ENCODE measurements at regions not wholly inside any gene's neighbourhood (a gene's known extent, or its start where the extent isn't known, plus 50 kb on each side); places are given as distances from the start of the nearest gene placed in this dataset.

- no peaks in the 10 kb centered on the region for H3K79me1 ChIP-seq (ENCODE audit: low read depth, low read length)
- H4K91ac ChIP-seq (replicated peaks; ENCODE audit: insufficient read length, low read length) = no peak overlapping the region
- ChIA-PET POLR2A (ENCODE audit: partially characterized antibody) (no interaction called here), CTCF (ENCODE audit: partially characterized antibody) (interaction anchor here (2.6 kb wide), 1 partner anchor 170 kb away, joined by 11 read pairs; no protein-coding TSS in a partner anchor)
- no peak overlapping the region for H3K4me2 ChIP-seq (ENCODE audit: insufficient read depth in 1 of 2, low read depth in 2 of 2, low read length in 2 of 2)
- H3K27ac ChIP-seq (ENCODE audit: low read depth, low read length) = no peak overlapping the region
- H3K4ac ChIP-seq (replicated peaks; ENCODE audit: insufficient read length, low read depth, low read length) = no peak overlapping the region
- no peak overlapping the region for H3K56ac ChIP-seq (replicated peaks; ENCODE audit: insufficient read length, low read depth, low read length)
- H3K23me2 ChIP-seq (ENCODE audit: low read depth, low read length) = no peaks in the 10 kb centered on the region
- no peaks in the 10 kb centered on the region for H4K20me1 ChIP-seq (replicated peaks in 1 of 2; ENCODE audit: control insufficient read depth in 1 of 2, insufficient read depth in 2 of 2, low read length in 2 of 2)
- no peak overlapping the region for H2BK120ac ChIP-seq (replicated peaks; ENCODE audit: low read depth, low read length)
- no peak overlapping the region for H2AK5ac ChIP-seq (ENCODE audit: low read depth, low read length)
- H3K27me3 ChIP-seq (replicated peaks in 1 of 4; ENCODE audit: control insufficient read depth in 3 of 4, extremely low read depth in 1 of 4, insufficient read depth in 3 of 4, low read length in 3 of 4) = no peaks in the 10 kb centered on the region
- no peak overlapping the region for H4K5ac ChIP-seq (ENCODE audit: insufficient read length, low read depth, low read length)
- DNase-seq (ENCODE audit: low read depth in 1 of 2, low spot score in 2 of 2) = no peak
- no peak for FAIRE-seq
- no peak overlapping the region for H2BK20ac ChIP-seq (ENCODE audit: low read length)
- 84% methylated on average over 7 of the region's 7 CpGs; no CpG with 5 or more reads in 1 of the 2 experiments for WGBS, 2 experiments (ENCODE audit: extremely low coverage in 1 of 2, insufficient coverage in 1 of 2, insufficient read length in 1 of 2, insufficient replicate concordance in 2 of 2, low coverage in 1 of 2, low lambda C conversion rate in 2 of 2, missing lambda C conversion rate in 1 of 2)
- H2BK12ac ChIP-seq (ENCODE audit: low read depth, low read length) = no peak overlapping the region
- H3K36me3 ChIP-seq (ENCODE audit: control insufficient read depth in 2 of 4, insufficient read depth in 4 of 4, low read length in 3 of 4) = no peaks in the 10 kb centered on the region
- H3K23ac ChIP-seq (ENCODE audit: insufficient read length) = no peak overlapping the region
- H3K9me3 ChIP-seq (ENCODE audit: insufficient read depth in 2 of 2, low read depth in 1 of 2, low read length in 1 of 2) = no peaks in the 10 kb centered on the region
- H2AFZ ChIP-seq (ENCODE audit: low read length) = no peak overlapping the region
- H3K79me2 ChIP-seq (ENCODE audit: control insufficient read depth in 1 of 2, insufficient read depth in 2 of 2, low read length in 2 of 2) = no peaks in the 10 kb centered on the region
- H3K14ac ChIP-seq (ENCODE audit: insufficient read length) = no peak overlapping the region
- H2BK15ac ChIP-seq (ENCODE audit: low read length) = no peak overlapping the region
- no peak overlapping the region for H3K4me3 ChIP-seq (ENCODE audit: extremely low read depth in 1 of 4, insufficient read depth in 2 of 4, low read depth in 3 of 4, low read length in 4 of 4)
- no peak overlapping the region for H3K18ac ChIP-seq (ENCODE audit: extremely low read depth, low read length)
- H3K9ac ChIP-seq (replicated peaks in 1 of 4; ENCODE audit: extremely low read depth in 1 of 4, low read depth in 3 of 4, low read length in 3 of 4) = no peak overlapping the region
- no peak overlapping the region for H2BK5ac ChIP-seq (ENCODE audit: low read depth, low read length)
- peaks cover 0 to 3% (median 0%) of the 10 kb centered on the region in 4 experiments; a peak in 2 of 7 replicates for H3K4me1 ChIP-seq (replicated peaks in 1 of 4; ENCODE audit: control insufficient read depth in 3 of 4, insufficient read depth in 4 of 4, low read length in 3 of 4)
- H4K8ac ChIP-seq (ENCODE audit: extremely low read depth, insufficient read depth, low read length) = no peak overlapping the region
- TF ChIP-seq RNF2 (IDR thresholded peaks at IDR 0.05; ENCODE audit: borderline replicate concordance, low read depth, low read length, missing control alignments, poor library complexity, severe bottlenecking) = no peak
- TF ChIP-seq BACH1 (IDR thresholded peaks at IDR 0.05; ENCODE audit: low read length) = no peak
- no peak for TF ChIP-seq TCF12 (IDR thresholded peaks at IDR 0.05; ENCODE audit: low read depth, low read length)
- TF ChIP-seq BCL11A (IDR thresholded peaks at IDR 0.05; ENCODE audit: low read depth in 2 of 2, low read length in 2 of 2) = no peak
- TF ChIP-seq E2F6 (IDR thresholded peaks at IDR 0.05) = no peak
- TF ChIP-seq USF2 (IDR thresholded peaks at IDR 0.05; ENCODE audit: low read length) = no peak
- TF ChIP-seq ATF2 (IDR thresholded peaks at IDR 0.05; ENCODE audit: low read length) = no peak
- no peak for TF ChIP-seq GTF2F1 (IDR thresholded peaks at IDR 0.05; ENCODE audit: borderline replicate concordance, low read depth, low read length)
- TF ChIP-seq CREB1 (IDR thresholded peaks at IDR 0.05) = no peak
- TF ChIP-seq GABPA (IDR thresholded peaks at IDR 0.05; ENCODE audit: borderline replicate concordance, insufficient read depth, low read length) = no peak
- TF ChIP-seq CBX5 (IDR thresholded peaks at IDR 0.05; ENCODE audit: low read depth, low read length) = no peak
Measured at GRCh38 chr2:223142118-223142517, 90.1 kb downstream of the KCNE4 start.

Measured in H1 (cell line).